ENCODE measurements at regions not wholly inside any gene's neighbourhood (a gene's known extent, or its start where the extent isn't known, plus 50 kb on each side); places are given as distances from the start of the nearest gene placed in this dataset.

GRCh38 chr2:2550856-2551255 lies 219.8 kb upstream of the MYT1L start:
- no peak for DNase-seq

GRCh38 chr2:2547911-2548310 lies 216.8 kb upstream of the MYT1L start:
- no peak for DNase-seq

GRCh38 chr2:2547451-2547850 lies 216.4 kb upstream of the MYT1L start:
- DNase-seq, result no peak

GRCh38 chr2:2546046-2546445 lies 215.0 kb upstream of the MYT1L start:
- DNase-seq, result no peak

- DNase-seq, result no peak
These were observed 212.0 kb upstream of the MYT1L start for GRCh38 chr2:2542966-2543611.

GRCh38 chr2:2542316-2542715 lies 211.2 kb upstream of the MYT1L start:
- DNase-seq, result no peak

- DNase-seq, result no peak
These were observed 209.3 kb upstream of the MYT1L start for GRCh38 chr2:2540406-2540805.

- DNase-seq, result no peak
These were observed 205.5 kb upstream of the MYT1L start for GRCh38 chr2:2536416-2537056.

- no peak for DNase-seq
These were observed 199.3 kb upstream of the MYT1L start for GRCh38 chr2:2530334-2530733.

- no peak for DNase-seq
These were observed 197.8 kb upstream of the MYT1L start for GRCh38 chr2:2528846-2529245.

- DNase-seq, result no peak
These were observed 196.1 kb upstream of the MYT1L start for GRCh38 chr2:2527148-2527547.

GRCh38 chr2:2524348-2524941 lies 193.4 kb upstream of the MYT1L start:
- no peak for DNase-seq

GRCh38 chr2:2523461-2524347 lies 192.6 kb upstream of the MYT1L start:
- no peak for DNase-seq

- DNase-seq, result no peak
These were observed 189.3 kb upstream of the MYT1L start for GRCh38 chr2:2520401-2520811.

- DNase-seq, result no peak
These were observed 188.3 kb upstream of the MYT1L start for GRCh38 chr2:2519381-2519780.

GRCh38 chr2:2517399-2517798 lies 186.3 kb upstream of the MYT1L start:
- no peak for DNase-seq

- DNase-seq, result no peak
These were observed 185.3 kb upstream of the MYT1L start for GRCh38 chr2:2516386-2516785.

GRCh38 chr2:2512931-2513330 lies 181.9 kb upstream of the MYT1L start:
- DNase-seq, result no peak

- DNase-seq, result no peak
These were observed 176.4 kb upstream of the MYT1L start for GRCh38 chr2:2507417-2507997.

GRCh38 chr2:2506536-2506935 lies 175.5 kb upstream of the MYT1L start:
- no peak for DNase-seq

GRCh38 chr2:2505604-2506003 lies 174.5 kb upstream of the MYT1L start:
- DNase-seq, result no peak

GRCh38 chr2:2503864-2504418 lies 172.9 kb upstream of the MYT1L start:
- no peak for DNase-seq

GRCh38 chr2:2502201-2502549 lies 171.1 kb upstream of the MYT1L start:
- no peak for DNase-seq

Measured in hematopoietic multipotent progenitor cell treated with erythropoietin and hydrocortisone succinate and interleukin-3 and kit ligand, for 6 days (in vitro differentiated cells).